ENCODE measurements at regions not wholly inside any gene's neighbourhood (a gene's known extent, or its start where the extent isn't known, plus 50 kb on each side); places are given as distances from the start of the nearest gene placed in this dataset.
A peak's percentile ranks its signal among the peaks of the same experiment; 100 is the strongest.
"Not testable (repeated sequence)": the region's sequence is repeated elsewhere in the genome, so short reads cannot be mapped to it uniquely, and the experiment has no call there.

DNA sequence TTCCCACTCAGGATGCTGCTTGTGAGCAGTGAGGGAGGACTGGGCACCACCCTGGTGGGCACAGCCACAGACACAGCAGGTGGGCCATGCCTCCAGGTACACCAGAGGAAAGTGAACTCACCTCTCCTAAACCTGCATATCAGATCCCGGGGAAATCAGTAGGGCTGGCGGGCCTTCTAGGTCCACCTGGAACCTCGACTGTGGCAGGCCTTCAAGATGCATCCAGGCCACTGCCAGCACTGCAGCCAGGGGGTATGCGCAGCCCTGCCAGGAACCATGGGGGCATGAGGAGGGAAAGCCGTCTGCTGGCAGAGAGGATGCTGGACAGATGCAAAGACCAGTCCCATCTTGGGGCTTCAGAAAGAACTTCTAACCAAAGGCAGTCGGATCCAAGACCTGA lies 270.6 kb upstream of the IRX4 start:
- Histone ChIP-seq H3K27ac (ENCODE audit: low read length) (no peak overlapping the region), H3K9me3 (ENCODE audit: insufficient read depth, low read length, severe bottlenecking) (no peaks in the 10 kb centered on the region), H3K27me3 (ENCODE audit: insufficient read depth, low read length, poor library complexity) (no peaks in the 10 kb centered on the region), H3K4me2 (ENCODE audit: insufficient read depth, low read length) (no peak overlapping the region), H3K4me1 (ENCODE audit: insufficient read depth, low read length) (no peaks in the 10 kb centered on the region), H3K79me2 (ENCODE audit: insufficient read depth, low read length) (no peaks in the 10 kb centered on the region), H4K20me1 (ENCODE audit: insufficient read depth, low read length) (no peaks in the 10 kb centered on the region), H3K4me3 (ENCODE audit: low read depth in 1 of 2, low read length in 2 of 2) (no peak overlapping the region), H3K9ac (ENCODE audit: low read depth, low read length) (no peak overlapping the region), H2AFZ (ENCODE audit: low read depth, low read length) (no peak overlapping the region), H3K36me3 (ENCODE audit: insufficient read depth, low read length) (no peaks in the 10 kb centered on the region)
- no peak for DNase-seq
- no peak for TF ChIP-seq EZH2 (IDR thresholded peaks at IDR 0.05; ENCODE audit: borderline replicate concordance, low read depth, low read length, severe bottlenecking)
- TF ChIP-seq, protein P1, sequence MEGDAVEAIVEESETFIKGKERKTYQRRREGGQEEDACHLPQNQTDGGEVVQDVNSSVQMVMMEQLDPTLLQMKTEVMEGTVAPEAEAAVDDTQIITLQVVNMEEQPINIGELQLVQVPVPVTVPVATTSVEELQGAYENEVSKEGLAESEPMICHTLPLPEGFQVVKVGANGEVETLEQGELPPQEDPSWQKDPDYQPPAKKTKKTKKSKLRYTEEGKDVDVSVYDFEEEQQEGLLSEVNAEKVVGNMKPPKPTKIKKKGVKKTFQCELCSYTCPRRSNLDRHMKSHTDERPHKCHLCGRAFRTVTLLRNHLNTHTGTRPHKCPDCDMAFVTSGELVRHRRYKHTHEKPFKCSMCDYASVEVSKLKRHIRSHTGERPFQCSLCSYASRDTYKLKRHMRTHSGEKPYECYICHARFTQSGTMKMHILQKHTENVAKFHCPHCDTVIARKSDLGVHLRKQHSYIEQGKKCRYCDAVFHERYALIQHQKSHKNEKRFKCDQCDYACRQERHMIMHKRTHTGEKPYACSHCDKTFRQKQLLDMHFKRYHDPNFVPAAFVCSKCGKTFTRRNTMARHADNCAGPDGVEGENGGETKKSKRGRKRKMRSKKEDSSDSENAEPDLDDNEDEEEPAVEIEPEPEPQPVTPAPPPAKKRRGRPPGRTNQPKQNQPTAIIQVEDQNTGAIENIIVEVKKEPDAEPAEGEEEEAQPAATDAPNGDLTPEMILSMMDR (IDR thresholded peaks at IDR 0.05; ENCODE audit: borderline replicate concordance, extremely low read depth, low read length, poor library complexity, severe bottlenecking): no peak
- ATAC-seq (ENCODE audit: insufficient read depth, low read depth): no peak

DNA sequence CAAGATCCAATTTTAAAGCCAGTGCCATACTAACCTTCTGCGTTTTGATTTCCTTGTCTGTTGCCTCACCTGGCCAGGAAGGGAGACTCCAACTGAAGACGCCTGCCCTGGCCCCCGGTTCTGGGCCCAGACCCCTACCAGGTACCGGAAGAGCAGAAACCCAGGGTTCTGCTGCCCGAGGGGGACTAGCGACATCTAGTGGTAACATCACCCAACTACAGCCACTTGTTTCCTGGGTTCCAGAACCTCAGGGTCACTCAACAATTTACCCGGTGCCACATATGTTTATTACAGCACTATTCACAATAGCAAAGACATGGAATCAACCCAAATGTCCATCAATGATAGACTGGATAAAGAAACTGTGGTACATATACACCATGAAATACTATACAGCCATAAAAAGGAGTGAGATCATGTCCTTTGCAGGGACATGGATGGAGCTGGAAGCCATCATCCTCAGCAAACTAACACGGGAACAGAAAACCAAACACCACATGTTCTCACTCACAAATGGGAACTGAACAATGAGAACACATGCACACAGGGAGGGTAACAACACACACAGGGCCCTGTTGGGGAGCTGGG lies 268.7 kb upstream of the IRX4 start:
- H4K20me1 ChIP-seq (ENCODE audit: insufficient read depth, low read length); H3K79me2 ChIP-seq (ENCODE audit: insufficient read depth, low read length); H3K27me3 ChIP-seq (ENCODE audit: insufficient read depth, low read length, poor library complexity); H3K4me2 ChIP-seq (ENCODE audit: insufficient read depth, low read length); H3K27ac ChIP-seq (ENCODE audit: low read length); H3K4me3 ChIP-seq (ENCODE audit: low read depth in 1 of 2, low read length in 2 of 2); H3K9ac ChIP-seq (ENCODE audit: low read depth, low read length); H3K9me3 ChIP-seq (ENCODE audit: insufficient read depth, low read length, severe bottlenecking); H3K4me1 ChIP-seq (ENCODE audit: insufficient read depth, low read length); H3K36me3 ChIP-seq (ENCODE audit: insufficient read depth, low read length); H2AFZ ChIP-seq (ENCODE audit: low read depth, low read length): not testable (repeated sequence)
- peak; percentile 50 for ATAC-seq (ENCODE audit: insufficient read depth, low read depth)
- peak; percentile 40 for DNase-seq
- TF ChIP-seq, protein P1 (IDR thresholded peaks at IDR 0.05; ENCODE audit: borderline replicate concordance, extremely low read depth, low read length, poor library complexity, severe bottlenecking): peak; percentile 74

DNA sequence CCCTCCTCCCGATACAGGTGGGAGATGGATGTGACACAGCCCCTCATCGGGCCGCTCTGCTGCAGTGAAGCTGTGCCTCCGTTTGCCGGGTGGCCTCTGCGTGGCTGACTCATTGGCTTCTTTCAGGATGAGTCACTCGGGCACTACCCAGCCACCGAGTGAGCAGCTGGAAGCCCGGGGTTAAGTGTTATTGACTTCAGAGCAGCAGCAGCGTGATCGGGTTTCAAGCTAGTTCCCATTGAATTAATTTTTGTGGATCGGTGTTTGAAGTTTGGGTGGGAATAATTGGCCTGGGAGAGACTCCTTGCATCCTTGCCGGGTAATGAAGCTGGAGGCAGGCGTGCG lies 266.4 kb upstream of the IRX4 start:
- no peak for TF ChIP-seq EZH2 (IDR thresholded peaks at IDR 0.05; ENCODE audit: borderline replicate concordance, low read depth, low read length, severe bottlenecking)
- TF ChIP-seq, protein P1 (IDR thresholded peaks at IDR 0.05; ENCODE audit: borderline replicate concordance, extremely low read depth, low read length, poor library complexity, severe bottlenecking): no peak
- H2AFZ ChIP-seq (ENCODE audit: low read depth, low read length): no peak overlapping the region
- H3K9me3 ChIP-seq (ENCODE audit: insufficient read depth, low read length, severe bottlenecking): no peaks in the 10 kb centered on the region
- H3K4me2 ChIP-seq (ENCODE audit: insufficient read depth, low read length): no peak overlapping the region
- ATAC-seq (ENCODE audit: insufficient read depth, low read depth) (no peak), DNase-seq (no peak)
- H3K27me3 ChIP-seq (ENCODE audit: insufficient read depth, low read length, poor library complexity): peaks cover 3% of the 10 kb centered on the region
- no peak overlapping the region for H3K9ac ChIP-seq (ENCODE audit: low read depth, low read length)
- no peaks in the 10 kb centered on the region for H4K20me1 ChIP-seq (ENCODE audit: insufficient read depth, low read length)
- H3K79me2 ChIP-seq (ENCODE audit: insufficient read depth, low read length): no peaks in the 10 kb centered on the region
- no peak overlapping the region for H3K27ac ChIP-seq (ENCODE audit: low read length)
- H3K36me3 ChIP-seq (ENCODE audit: insufficient read depth, low read length): no peaks in the 10 kb centered on the region
- H3K4me3 ChIP-seq (ENCODE audit: low read depth in 1 of 2, low read length in 2 of 2): no peak overlapping the region
- H3K4me1 ChIP-seq (ENCODE audit: insufficient read depth, low read length): no peaks in the 10 kb centered on the region

Measured in DND-41 (cell line).